Skeletal muscle tissue (tissue), 3 donors: ENCODE measurements at regions not wholly inside any gene's neighbourhood (a gene's known extent, or its start where the extent isn't known, plus 50 kb on each side); places are given as distances from the start of the nearest gene placed in this dataset.

Experiments used
- H3K27ac ChIP-seq: one replicate; pipeline ENCODE4 v1.7.0; 2013; ENCODE audit warnings: mild to moderate bottlenecking, low read depth, low read length, inconsistent platforms
- H3K27me3 ChIP-seq, 3 donors: one replicate each; pipeline ENCODE4 v1.7.0; 2013; ENCODE audit warnings: low read length in 3 of 3; ENCODE audit not compliant: control insufficient read depth in 3 of 3, insufficient read depth in 3 of 3
- H3K36me3 ChIP-seq, 3 donors: one replicate each; pipeline ENCODE4 v1.7.0; 2013; ENCODE audit warnings: low read length in 3 of 3; ENCODE audit not compliant: control insufficient read depth in 3 of 3, insufficient read depth in 3 of 3
- H3K4me1 ChIP-seq, 3 donors: one replicate each; pipeline ENCODE4 v1.7.0; 2013; ENCODE audit warnings: low read length in 3 of 3, mild to moderate bottlenecking in 3 of 3; ENCODE audit not compliant: control insufficient read depth in 3 of 3, insufficient read depth in 3 of 3
- H3K4me3 ChIP-seq, 3 donors: one replicate each; pipeline ENCODE4 v1.7.0; 2013; ENCODE audit warnings: low read length in 3 of 3
- H3K9ac ChIP-seq, 3 donors: one replicate each; pipeline ENCODE4 v1.7.0; 2013; ENCODE audit warnings: low read length in 3 of 3, mild to moderate bottlenecking in 3 of 3, moderate library complexity in 2 of 3, low read depth in 1 of 3
- H3K9me3 ChIP-seq, 3 donors: one replicate each; pipeline ENCODE4 v1.7.0; 2013; ENCODE audit warnings: low read length in 3 of 3; ENCODE audit not compliant: control insufficient read depth in 3 of 3
- donor health status: Osteomylitis.

GRCh38 chr16:55046916-55047315 lies 116.3 kb downstream of the IRX5 start:
- no peak overlapping the region for H3K9ac ChIP-seq
- no peak overlapping the region for H3K4me3 ChIP-seq
- no peak overlapping the region for H3K27ac ChIP-seq
- no peaks in the 10 kb centered on the region for H3K36me3 ChIP-seq
- H3K9me3 ChIP-seq = no peaks in the 10 kb centered on the region
- H3K27me3 ChIP-seq = peaks cover 0 to 10% (median 5%) of the 10 kb centered on the region in 3 donors
- no peaks in the 10 kb centered on the region for H3K4me1 ChIP-seq

DNA sequence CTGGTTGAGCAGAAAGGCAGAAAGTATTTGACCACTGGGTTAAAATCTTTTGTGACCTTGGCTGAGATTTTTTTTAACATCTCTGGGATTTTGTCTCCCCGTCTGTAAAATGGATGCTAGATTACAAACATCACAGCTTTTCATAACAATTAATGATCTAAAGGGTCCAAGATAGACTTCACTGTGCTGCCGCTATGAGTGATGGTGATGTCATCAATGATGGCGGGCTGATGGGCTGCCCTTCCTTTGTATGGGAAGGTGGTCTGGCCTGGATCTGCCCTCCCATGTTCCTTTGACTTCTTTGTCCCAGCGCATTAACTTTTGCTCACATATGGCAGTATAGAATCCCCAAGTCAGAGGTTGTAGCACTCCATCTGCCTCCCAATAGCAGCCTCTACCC lies 116.7 kb downstream of the IRX5 start:
- Histone ChIP-seq H3K36me3 (no peaks in the 10 kb centered on the region), H3K27ac (no peak overlapping the region), H3K27me3 (peaks cover 0 to 10% (median 5%) of the 10 kb centered on the region in 3 donors), H3K9ac (no peak overlapping the region), H3K4me3 (no peak overlapping the region), H3K4me1 (no peaks in the 10 kb centered on the region), H3K9me3 (no peaks in the 10 kb centered on the region)

GRCh38 chr16:55047903-55048497 lies 117.3 kb downstream of the IRX5 start:
- H3K4me3 ChIP-seq = no peak overlapping the region
- H3K4me1 ChIP-seq = no peaks in the 10 kb centered on the region
- H3K27ac ChIP-seq = no peak overlapping the region
- H3K9ac ChIP-seq = no peak overlapping the region
- no peaks in the 10 kb centered on the region for H3K36me3 ChIP-seq
- peaks cover 0 to 10% (median 0%) of the 10 kb centered on the region in 3 donors for H3K27me3 ChIP-seq
- H3K9me3 ChIP-seq = no peaks in the 10 kb centered on the region

- H3K27me3 ChIP-seq = peaks cover 0 to 6% (median under 1%) of the 10 kb centered on the region in 3 donors
- no peak overlapping the region for H3K27ac ChIP-seq
- H3K4me3 ChIP-seq = no peak overlapping the region
- no peaks in the 10 kb centered on the region for H3K9me3 ChIP-seq
- no peaks in the 10 kb centered on the region for H3K36me3 ChIP-seq
- H3K4me1 ChIP-seq = no peaks in the 10 kb centered on the region
- no peak overlapping the region for H3K9ac ChIP-seq
Measured at GRCh38 chr16:55048745-55049144, 118.1 kb downstream of the IRX5 start.

DNA sequence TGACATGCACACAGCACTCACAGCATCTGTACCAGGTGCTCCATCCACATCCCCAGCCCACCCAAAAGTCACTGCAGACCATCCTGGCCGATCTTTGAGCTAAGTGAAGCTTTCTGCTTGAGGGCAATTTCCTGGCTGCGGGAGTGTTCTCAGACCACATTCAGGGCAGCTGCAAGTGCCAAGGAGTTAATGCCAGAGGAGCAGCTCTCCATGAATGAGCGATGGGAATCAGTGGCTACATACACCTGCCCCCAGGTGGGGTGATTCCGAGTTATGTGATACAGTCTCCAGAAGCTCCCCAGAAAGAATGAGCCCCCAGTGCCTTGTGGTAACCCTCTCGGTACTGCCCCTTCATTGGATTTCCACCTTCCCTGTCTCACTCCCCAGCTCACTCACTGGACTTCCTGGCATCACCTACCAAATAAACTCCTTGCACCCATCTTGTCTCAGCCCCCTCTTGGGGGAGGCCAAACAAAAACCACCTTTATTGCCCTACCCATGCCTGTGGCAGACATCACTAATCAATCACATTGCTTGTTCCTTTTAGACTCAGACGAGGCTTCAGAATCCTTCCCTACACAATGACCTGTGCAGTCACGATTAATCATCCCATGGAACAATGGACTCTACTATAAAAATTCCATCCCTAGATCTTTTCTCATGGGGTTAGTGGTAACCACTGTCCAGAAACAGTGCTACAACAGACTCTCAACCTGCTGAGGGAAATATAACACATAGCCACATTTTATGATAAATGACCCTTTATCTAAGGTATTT lies 121.1 kb downstream of the IRX5 start:
- peaks cover 0 to 5% (median 2%) of the 10 kb centered on the region in 3 donors for H3K4me1 ChIP-seq
- H3K9me3 ChIP-seq = no peaks in the 10 kb centered on the region
- H3K9ac ChIP-seq = no peak overlapping the region
- no peak overlapping the region for H3K4me3 ChIP-seq
- peaks cover 11 to 18% (median 16%) of the 10 kb centered on the region in 3 donors for H3K27me3 ChIP-seq
- H3K36me3 ChIP-seq = no peaks in the 10 kb centered on the region
- no peak overlapping the region for H3K27ac ChIP-seq

DNA sequence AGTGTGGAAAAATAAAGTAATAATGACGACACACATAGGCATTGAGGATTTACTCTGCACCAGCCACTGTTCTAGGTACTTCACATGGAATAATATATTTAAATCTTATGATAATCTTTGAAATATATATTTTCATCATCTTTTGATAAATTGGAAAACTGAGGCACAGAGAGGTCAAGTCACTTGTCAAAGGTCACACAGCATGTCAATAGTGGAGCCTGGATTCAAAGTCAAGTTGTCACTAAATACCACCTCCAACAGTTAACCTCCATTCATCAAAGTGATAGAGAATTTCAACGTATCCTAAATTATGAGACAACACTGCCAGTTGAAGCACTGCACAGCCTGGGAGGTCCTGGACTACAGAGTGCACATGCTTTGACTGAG lies 121.7 kb downstream of the IRX5 start:
- Histone ChIP-seq H3K36me3 (no peaks in the 10 kb centered on the region), H3K9me3 (no peaks in the 10 kb centered on the region), H3K4me1 (peaks cover 2 to 5% (median 4%) of the 10 kb centered on the region in 3 donors), H3K9ac (no peak overlapping the region), H3K27me3 (peaks cover 11 to 24% (median 19%) of the 10 kb centered on the region in 3 donors), H3K27ac (no peak overlapping the region), H3K4me3 (no peak overlapping the region)

DNA sequence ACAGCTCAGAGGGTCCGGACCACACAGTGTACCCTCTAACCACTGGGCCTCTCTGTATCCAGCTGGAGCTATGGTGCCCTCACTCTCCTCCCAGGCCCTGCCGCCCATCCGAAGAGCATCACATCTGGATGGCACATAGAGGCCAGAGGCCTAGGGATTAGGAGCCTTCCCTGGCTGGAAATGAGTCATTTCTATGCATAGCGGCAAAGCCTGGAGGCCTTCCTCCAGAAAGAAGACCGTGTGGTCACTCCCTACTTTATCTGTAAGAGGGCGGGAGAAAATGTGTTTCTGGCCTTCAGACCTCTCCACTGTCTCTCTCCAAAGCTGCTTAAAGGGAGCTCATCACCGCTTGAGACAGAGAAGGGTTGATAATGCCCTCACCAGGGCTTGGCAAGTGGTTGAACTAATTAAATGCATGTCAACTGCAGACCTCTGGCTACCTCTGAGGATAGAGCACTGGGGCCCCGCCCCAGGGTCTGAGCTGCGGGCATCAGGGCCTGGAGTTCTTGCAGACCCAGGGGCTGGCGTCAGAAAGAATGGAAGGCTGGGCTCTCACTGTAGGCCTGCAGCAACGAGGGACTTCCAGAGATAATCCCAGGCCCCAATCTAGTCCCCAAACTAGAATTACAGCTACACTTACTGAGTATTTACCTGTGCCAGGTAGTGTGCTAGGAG lies 122.2 kb downstream of the IRX5 start:
- H3K36me3 ChIP-seq = no peaks in the 10 kb centered on the region
- peaks cover 2 to 5% (median 4%) of the 10 kb centered on the region in 3 donors for H3K4me1 ChIP-seq
- no peak overlapping the region for H3K27ac ChIP-seq
- no peak overlapping the region for H3K4me3 ChIP-seq
- H3K9ac ChIP-seq = no peak overlapping the region
- peaks cover 15 to 29% (median 25%) of the 10 kb centered on the region in 3 donors for H3K27me3 ChIP-seq
- H3K9me3 ChIP-seq = no peaks in the 10 kb centered on the region

DNA sequence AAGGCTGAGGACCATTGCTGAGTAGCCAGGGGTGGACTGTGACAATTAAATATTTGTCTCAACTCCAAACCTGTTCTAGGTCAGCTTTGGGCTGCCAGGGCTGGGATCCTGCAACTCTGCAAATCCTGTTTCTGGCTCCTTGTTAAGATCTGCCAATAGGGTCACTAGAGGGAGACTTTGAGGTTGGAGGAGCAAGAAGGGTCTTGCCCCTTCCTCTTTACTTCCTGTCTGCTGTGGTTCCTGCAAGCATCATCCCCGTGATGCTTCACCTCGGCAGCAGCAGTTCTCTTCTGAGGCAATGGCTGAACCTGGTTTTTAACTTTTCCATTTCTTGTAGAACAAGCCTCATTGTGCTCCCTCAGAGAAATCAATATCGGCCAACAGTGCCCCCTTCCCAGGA lies 124.6 kb downstream of the IRX5 start:
- H3K4me1 ChIP-seq = peaks cover 2 to 5% (median 4%) of the 10 kb centered on the region in 3 donors
- H3K27me3 ChIP-seq = peaks cover 18 to 35% (median 26%) of the 10 kb centered on the region in 3 donors
- no peak overlapping the region for H3K9ac ChIP-seq
- H3K27ac ChIP-seq = no peak overlapping the region
- no peaks in the 10 kb centered on the region for H3K9me3 ChIP-seq
- no peaks in the 10 kb centered on the region for H3K36me3 ChIP-seq
- no peak overlapping the region for H3K4me3 ChIP-seq

DNA sequence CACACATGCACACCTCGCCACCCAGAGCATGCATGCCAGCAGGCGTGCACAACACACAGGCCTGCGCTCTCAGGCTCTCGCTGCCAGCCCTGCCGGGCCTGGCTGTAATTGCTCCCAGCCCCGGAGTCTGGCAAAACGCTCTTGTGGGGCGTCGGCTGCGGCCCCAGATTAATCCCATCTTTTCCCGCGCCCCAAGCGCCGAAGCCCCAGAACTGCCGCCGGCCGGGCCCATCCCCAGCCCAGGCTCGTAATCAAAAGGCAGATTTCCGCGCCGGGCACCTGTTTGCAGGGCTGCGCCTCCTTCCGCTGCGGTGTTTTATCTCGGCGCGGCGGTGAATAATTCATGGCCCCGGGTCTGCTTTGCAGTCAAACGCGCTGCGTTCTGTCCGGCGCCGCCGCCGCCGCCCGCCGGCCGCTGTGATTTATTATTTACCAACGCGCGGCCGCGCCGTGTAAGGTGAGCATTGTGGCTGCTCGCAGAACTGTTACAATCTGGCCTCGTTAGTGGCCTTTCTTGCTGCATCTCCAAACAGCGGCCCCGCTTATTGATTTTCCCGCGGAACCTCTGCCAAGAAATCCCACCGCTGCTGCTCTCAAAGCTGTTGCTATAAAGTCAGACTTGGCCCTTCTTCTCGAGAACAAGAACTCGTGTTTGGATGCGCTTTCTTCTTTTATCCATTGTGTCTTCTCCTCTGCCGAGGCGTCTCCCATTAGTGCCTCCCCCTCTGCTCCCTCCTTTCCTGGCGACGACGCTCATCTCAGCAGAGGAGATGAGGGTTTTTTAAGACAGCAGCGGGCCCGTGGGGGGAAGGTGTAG lies 126.1 kb downstream of the IRX5 start:
- Histone ChIP-seq H3K4me3 (peak overlapping the region; percentile 33 to 67 (median 54)), H3K27me3 (peaks cover 18 to 35% (median 30%) of the 10 kb centered on the region in 3 donors)

More for the DNA sequence above, 126.1 kb downstream of the IRX5 start:
- Histone ChIP-seq H3K27ac (no peak overlapping the region), H3K36me3 (no peaks in the 10 kb centered on the region), H3K9ac (peak overlapping the region in 1 of 3 donors; percentile 64), H3K9me3 (no peaks in the 10 kb centered on the region), H3K4me1 (peaks cover 2 to 5% (median 4%) of the 10 kb centered on the region in 3 donors)
